WERI-Rb-1 (cell line): ENCODE measurements at regions not wholly inside any gene's neighbourhood (a gene's known extent, or its start where the extent isn't known, plus 50 kb on each side); places are given as distances from the start of the nearest gene placed in this dataset.

Experiments
- DNase-seq: peaks from one replicate; pipeline ENCODE4 v3.0.0-alpha.2; 2020
- H3K27ac ChIP-seq: fragments of 250-450 bp; sonication (Bioruptor Pico); 2 replicates; pipeline ENCODE4 v1.5.1; 2020; ENCODE audit warnings: mild to moderate bottlenecking, moderate library complexity
- H3K27me3 ChIP-seq: fragments of 250-450 bp; sonication (Bioruptor Pico); 2 replicates; pipeline ENCODE4 v1.5.1; 2021; ENCODE audit warnings: mild to moderate bottlenecking, low read depth, moderate library complexity; ENCODE audit not compliant: insufficient read depth, severe bottlenecking
- H3K36me3 ChIP-seq: fragments of 250-450 bp; sonication (Bioruptor Pico); 2 replicates; pipeline ENCODE4 v1.5.1; 2020; ENCODE audit warnings: mild to moderate bottlenecking, moderate library complexity
- H3K4me3 ChIP-seq: 2 replicates; pipeline ENCODE4 v1.5.1; 2011; ENCODE audit warnings: low read depth, mild to moderate bottlenecking, control low read depth, low read length
- H3K9me3 ChIP-seq: fragments of 250-450 bp; sonication (Bioruptor Pico); 2 replicates; pipeline ENCODE4 v1.5.1; 2021; ENCODE audit warnings: mild to moderate bottlenecking, moderate library complexity; ENCODE audit not compliant: severe bottlenecking
- TF ChIP-seq, protein P1 (sequence below): IDR thresholded peaks from 2 replicates; pipeline ENCODE4 v1.5.1; 2011; ENCODE audit warnings: low read depth, mild to moderate bottlenecking, control low read depth, inconsistent platforms, low read length

DNA sequence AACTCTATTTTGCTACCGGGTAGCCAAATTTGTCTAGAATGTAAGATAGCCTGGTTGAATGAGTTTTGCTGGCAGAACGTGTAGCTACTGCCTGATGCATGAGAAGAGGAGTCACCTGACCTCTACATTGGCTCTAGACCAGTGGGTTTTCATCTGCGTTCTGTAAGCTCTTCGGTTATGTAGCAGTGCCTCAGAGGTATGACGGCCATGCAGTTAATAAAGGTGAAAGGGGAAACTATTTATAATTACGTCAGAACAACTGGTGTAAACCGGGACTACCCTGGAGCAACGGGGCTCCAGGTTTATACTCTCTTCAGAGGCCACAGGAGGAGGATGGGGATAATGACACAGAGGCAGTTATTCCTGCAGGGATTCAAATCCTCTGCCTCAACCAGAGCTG is 173.4 kb upstream of the KITLG start:
- no peak overlapping the region for H3K27ac ChIP-seq
- peaks cover 3% of the 10 kb centered on the region for H3K27me3 ChIP-seq
- no peak overlapping the region for H3K4me3 ChIP-seq
- no peaks in the 10 kb centered on the region for H3K9me3 ChIP-seq
- no peak for DNase-seq
- TF ChIP-seq, protein P1, sequence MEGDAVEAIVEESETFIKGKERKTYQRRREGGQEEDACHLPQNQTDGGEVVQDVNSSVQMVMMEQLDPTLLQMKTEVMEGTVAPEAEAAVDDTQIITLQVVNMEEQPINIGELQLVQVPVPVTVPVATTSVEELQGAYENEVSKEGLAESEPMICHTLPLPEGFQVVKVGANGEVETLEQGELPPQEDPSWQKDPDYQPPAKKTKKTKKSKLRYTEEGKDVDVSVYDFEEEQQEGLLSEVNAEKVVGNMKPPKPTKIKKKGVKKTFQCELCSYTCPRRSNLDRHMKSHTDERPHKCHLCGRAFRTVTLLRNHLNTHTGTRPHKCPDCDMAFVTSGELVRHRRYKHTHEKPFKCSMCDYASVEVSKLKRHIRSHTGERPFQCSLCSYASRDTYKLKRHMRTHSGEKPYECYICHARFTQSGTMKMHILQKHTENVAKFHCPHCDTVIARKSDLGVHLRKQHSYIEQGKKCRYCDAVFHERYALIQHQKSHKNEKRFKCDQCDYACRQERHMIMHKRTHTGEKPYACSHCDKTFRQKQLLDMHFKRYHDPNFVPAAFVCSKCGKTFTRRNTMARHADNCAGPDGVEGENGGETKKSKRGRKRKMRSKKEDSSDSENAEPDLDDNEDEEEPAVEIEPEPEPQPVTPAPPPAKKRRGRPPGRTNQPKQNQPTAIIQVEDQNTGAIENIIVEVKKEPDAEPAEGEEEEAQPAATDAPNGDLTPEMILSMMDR, result no peak
- no peaks in the 10 kb centered on the region for H3K36me3 ChIP-seq

- H3K36me3 ChIP-seq, result no peaks in the 10 kb centered on the region
- peaks cover under 1% of the 10 kb centered on the region for H3K27me3 ChIP-seq
- TF ChIP-seq, protein P1, result no peak
- no peaks in the 10 kb centered on the region for H3K9me3 ChIP-seq
- no peak for DNase-seq
- H3K4me3 ChIP-seq, result no peak overlapping the region
- no peak overlapping the region for H3K27ac ChIP-seq
These were observed 172.8 kb upstream of the KITLG start for GRCh38 chr12:88753066-88753465.

DNA sequence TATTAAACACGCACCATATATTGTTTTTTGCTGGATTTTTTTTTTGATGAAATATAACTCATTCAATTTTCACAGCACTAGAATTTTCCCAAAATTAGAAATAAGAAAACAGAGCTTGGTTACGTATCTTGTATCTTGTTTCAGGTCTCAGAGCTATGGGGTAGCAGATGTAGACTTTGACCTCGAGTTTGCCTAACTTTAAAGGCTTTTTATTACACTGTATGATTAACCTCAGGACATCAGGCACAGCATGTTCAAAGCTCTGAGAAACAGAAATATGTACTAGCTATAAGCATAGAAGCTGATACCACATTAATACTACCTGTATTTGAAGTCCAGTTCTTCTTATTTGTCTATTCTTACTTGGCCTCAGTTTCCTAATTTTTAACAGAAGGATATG is 171.9 kb upstream of the KITLG start:
- Histone ChIP-seq H3K27me3 (no peaks in the 10 kb centered on the region), H3K27ac (no peak overlapping the region), H3K9me3 (no peaks in the 10 kb centered on the region), H3K36me3 (no peaks in the 10 kb centered on the region), H3K4me3 (no peak overlapping the region)
- DNase-seq, result no peak
- TF ChIP-seq, protein P1, result no peak

GRCh38 chr12:88750867-88751543 is 170.7 kb upstream of the KITLG start:
- no peak overlapping the region for H3K4me3 ChIP-seq
- no peak overlapping the region for H3K27ac ChIP-seq
- no peaks in the 10 kb centered on the region for H3K36me3 ChIP-seq
- peak; percentile 12 for DNase-seq
- no peaks in the 10 kb centered on the region for H3K9me3 ChIP-seq
- TF ChIP-seq, protein P1, result no peak
- H3K27me3 ChIP-seq, result no peaks in the 10 kb centered on the region

- no peak overlapping the region for H3K27ac ChIP-seq
- H3K27me3 ChIP-seq, result no peaks in the 10 kb centered on the region
- TF ChIP-seq, protein P1, result no peak
- no peaks in the 10 kb centered on the region for H3K36me3 ChIP-seq
- no peak for DNase-seq
- H3K4me3 ChIP-seq, result no peak overlapping the region
- no peaks in the 10 kb centered on the region for H3K9me3 ChIP-seq
These were observed 166.1 kb upstream of the KITLG start for GRCh38 chr12:88746386-88746785.
